ENCODE measurements at regions not wholly inside any gene's neighbourhood (a gene's known extent, or its start where the extent isn't known, plus 50 kb on each side); places are given as distances from the start of the nearest gene placed in this dataset.

- TF ChIP-seq CTCF (IDR thresholded peaks at IDR 0.05) (no peak), POLR2A (IDR thresholded peaks at IDR 0.05) (no peak)
These were observed 230.8 kb upstream of the STAC start for GRCh38 chr3:36149447-36149865.
